GM12873 (cell line): ENCODE measurements at regions not wholly inside any gene's neighbourhood (a gene's known extent, or its start where the extent isn't known, plus 50 kb on each side); places are given as distances from the start of the nearest gene placed in this dataset.

Experiments used
- TF ChIP-seq, protein P1 (sequence below): IDR thresholded peaks from 2 replicates; pipeline ENCODE4 v1.5.1; 2012; ENCODE audit warnings: low read depth, mild to moderate bottlenecking, moderate library complexity, low read length, control low read depth; ENCODE audit not compliant: insufficient read depth; ENCODE audit errors: missing control alignments

GRCh38 chr5:112586596-112587062 lies 151.1 kb upstream of the APC start:
- TF ChIP-seq, protein P1, sequence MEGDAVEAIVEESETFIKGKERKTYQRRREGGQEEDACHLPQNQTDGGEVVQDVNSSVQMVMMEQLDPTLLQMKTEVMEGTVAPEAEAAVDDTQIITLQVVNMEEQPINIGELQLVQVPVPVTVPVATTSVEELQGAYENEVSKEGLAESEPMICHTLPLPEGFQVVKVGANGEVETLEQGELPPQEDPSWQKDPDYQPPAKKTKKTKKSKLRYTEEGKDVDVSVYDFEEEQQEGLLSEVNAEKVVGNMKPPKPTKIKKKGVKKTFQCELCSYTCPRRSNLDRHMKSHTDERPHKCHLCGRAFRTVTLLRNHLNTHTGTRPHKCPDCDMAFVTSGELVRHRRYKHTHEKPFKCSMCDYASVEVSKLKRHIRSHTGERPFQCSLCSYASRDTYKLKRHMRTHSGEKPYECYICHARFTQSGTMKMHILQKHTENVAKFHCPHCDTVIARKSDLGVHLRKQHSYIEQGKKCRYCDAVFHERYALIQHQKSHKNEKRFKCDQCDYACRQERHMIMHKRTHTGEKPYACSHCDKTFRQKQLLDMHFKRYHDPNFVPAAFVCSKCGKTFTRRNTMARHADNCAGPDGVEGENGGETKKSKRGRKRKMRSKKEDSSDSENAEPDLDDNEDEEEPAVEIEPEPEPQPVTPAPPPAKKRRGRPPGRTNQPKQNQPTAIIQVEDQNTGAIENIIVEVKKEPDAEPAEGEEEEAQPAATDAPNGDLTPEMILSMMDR: no peak

DNA sequence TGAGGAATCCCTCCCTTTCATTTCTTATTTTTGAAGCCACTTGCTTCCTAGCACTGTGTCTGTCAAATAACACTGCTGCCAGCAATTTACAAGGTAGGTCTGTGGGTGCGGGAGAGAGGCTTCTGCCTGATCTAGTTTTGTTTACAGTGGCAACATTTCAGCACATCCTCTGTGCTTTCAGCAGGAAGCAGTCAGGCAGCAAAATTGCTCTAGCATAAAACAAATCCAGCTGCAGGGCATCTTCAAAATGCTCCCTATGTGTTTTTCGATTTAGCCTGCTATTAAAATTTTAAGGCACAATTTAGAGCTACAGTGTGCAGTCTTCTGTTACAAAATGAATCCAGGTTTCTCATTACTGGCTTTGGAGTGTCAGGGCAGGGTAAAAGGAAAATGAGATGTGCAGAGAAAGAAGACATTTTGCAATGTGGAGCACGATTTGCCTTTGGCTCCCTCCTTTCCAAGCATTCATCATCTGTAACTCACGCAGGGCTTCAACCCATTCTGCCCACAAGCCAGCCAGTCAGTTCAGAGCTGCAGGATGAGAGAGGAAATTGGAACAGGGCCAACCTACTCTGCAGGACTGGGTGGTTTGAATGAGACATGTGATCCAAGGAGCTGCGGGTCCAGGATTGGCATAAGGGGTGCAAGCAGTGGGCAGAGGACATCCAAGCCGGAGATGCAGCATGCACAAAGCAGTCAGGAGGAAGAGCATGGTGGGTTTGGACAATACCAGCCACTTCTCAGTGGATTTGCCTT lies 143.4 kb upstream of the APC start:
- TF ChIP-seq, protein P1: no peak

DNA sequence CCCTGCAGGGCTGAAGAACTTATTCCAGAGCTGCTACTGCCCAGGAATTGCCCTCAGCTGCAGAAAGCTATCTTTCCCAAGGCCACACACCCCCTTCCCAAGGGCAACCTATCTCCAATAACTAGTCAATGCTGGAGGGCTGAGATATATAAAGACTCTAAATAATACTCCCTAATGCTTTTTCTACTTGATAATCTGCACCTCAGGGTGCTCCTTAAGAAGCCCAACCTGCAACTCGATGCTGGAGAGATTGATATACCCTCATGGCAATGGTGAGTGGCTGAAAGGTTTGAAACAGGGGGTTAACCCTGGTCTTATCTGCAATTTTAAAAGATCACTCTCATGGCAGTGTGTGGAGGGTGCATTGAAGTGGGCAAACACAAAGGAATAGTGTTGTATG lies 142.7 kb upstream of the APC start:
- TF ChIP-seq, protein P1: no peak

DNA sequence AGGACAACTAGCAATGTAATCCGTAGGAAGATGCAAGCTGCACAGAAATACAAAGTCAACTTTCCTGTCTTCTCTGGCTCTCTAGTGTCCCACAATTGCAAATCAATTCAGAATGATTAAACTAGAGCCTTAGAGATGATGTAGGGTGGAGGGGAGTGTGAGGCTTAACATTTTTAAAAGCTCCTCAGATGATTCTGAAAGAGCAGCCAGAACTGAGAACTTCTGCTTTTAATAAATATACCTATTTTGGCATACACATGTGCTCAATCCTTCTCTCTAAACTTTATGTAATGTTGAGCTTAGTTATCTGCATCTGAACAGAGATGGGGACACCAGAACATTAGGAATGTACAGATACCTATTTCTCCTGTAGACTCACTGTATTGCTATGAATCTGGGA lies 139.9 kb upstream of the APC start:
- TF ChIP-seq, protein P1: no peak

- TF ChIP-seq, protein P1: peak; percentile 63
These were observed 132.7 kb upstream of the APC start for GRCh38 chr5:112604732-112605630.

- TF ChIP-seq, protein P1: no peak
These were observed 128.7 kb upstream of the APC start for GRCh38 chr5:112608975-112609374.

GRCh38 chr5:112612663-112613062 lies 125.0 kb upstream of the APC start:
- TF ChIP-seq, protein P1: no peak
